Hindlimb muscle (tissue), 1 donor: ENCODE measurements at regions not wholly inside any gene's neighbourhood (a gene's known extent, or its start where the extent isn't known, plus 50 kb on each side); places are given as distances from the start of the nearest gene placed in this dataset.

Source experiments
- DNase-seq: peaks from one replicate; pipeline ENCODE4 v3.0.0-alpha.2; 2013

DNA sequence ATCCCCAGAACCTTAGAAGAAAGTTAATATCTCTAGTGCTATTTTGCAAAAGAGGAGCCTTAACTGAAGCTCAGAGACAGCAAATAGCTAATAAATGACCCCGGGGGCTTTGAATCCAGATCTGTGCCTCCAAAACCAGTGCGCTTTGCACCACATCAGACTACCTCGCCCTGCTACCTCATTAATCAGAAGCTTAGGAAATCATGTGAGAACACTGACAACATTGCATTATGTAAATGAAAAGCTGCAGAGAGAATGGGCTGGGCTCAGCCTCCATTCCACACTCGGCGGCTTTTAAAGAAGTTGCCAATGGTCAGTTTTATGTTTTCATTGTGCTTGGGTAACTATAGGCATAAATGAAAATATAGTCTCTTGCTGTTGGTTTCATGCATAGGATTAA, 54.0 kb upstream of the STMND1 start:
- DNase-seq = no peak

DNA sequence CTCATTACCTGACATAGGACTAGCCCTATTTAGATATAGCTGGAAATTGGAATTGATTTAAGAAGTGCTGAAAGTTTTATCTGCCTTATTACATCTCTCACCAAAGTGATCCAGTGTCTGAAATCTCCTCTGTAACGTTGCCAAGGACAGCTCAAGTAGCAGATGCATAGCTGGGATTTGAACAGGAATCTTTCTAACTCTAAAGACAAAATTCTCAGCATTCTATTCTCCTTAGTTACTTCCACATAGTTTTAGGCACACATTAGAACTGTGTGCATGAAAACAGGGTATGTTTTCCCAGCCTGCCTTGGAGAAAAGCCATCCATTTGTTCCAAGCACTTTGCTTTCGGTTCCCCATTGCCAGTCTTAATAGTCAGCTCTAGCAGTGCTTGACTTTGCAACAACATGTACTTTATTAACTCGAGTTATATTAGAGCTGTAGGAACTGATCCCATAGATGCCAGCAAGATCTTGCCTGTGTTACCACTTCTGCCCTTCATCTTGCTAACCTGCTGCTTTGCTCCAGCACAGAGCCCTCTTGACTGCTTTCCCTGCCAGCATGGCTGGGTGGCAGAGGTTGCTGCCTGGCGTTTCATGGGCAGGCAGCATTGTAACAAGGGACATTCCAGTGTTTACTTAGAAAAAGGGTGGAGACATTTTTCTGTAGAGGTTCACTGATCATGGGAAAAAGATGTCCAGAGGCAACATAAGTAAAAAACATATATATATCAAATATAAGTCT, 56.1 kb upstream of the STMND1 start:
- no peak for DNase-seq

DNA sequence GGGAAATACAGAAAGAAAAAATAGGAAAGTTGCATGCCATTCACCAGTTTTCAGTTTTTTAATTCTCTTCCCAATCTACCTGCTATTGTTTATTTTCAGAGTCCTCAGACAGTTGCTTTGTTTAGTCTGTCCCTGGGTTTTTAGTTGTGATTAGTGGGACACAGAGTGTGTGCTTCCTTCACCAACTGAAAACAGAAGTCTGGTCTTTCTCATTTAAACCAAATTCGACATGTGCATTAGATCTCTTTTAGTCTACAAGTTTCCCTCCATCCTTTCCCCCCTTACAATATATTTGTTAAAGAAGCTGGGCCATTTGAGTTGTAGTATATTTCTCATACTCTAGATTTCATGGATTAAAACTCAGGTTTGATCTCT, 58.7 kb upstream of the STMND1 start:
- no peak for DNase-seq

DNA sequence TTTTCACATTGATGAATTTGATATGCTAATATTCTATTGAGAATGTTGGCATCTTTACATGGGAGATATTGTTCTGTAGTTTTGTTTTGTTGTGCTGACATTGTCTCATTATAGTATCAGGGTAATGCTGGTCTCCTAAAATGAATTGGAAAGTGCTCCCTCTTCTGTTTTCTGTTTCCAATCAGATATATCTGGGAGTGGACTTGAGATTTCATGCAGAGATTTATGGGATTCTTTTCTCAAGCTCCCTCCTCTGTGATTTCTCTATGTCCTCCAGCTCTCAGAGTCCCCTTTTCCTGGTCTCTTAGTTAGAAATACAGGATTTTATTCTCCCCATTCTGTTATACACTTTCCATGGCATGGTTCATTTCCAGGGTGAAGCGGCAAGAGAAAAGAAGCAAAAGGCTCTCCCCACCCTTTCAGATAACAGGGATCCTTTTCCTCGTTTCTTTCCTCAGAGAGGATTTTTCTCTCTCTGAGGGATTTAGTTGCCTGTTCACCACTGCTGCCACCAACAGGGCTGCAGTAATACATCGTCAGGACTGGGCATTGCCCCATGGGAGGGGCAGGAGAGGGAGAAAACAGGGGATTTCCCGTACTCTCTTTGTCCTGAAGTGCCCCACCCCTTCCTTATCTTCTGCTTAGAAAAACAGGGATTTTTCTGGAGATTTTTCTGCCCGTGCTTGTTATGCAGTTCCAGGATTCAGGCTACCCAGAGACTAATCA, 59.3 kb upstream of the STMND1 start:
- DNase-seq = no peak

DNA sequence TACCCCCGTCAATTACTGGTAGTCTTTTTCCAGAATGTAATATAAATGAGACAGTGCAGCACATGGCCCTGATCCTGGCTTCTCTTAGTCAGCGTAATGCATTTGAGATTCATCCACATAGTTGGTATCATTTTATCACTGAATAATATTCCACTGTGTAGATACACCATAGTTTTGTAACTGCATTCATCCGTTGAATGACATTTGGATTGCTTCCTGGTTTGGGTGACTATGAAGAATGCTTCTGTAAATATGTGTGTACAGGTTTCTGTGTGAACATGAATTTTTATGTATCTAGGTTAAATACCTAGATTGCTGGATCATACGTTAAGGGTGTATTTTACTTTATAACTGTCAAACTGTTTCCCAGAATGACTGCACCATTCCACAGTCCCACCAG, 62.6 kb upstream of the STMND1 start:
- no peak for DNase-seq

DNA sequence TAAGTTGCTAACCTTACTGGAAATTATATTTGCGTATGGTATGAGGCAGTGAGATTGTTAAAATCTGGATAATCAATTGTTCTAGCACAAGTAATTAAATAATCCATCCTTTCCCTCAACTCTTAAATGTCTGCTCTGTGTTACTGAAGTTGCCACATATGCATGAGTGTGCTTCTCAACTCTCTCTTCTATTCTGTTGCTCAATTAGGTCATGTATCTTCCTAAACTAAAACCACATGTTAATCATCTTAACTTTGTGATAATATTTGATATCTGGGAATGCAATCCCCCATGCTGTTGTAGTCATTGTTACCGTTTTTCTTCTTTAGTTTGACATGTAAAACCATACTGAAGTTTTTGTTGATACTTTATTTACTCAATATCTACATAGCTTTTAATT, 63.5 kb upstream of the STMND1 start:
- DNase-seq = no peak

DNA sequence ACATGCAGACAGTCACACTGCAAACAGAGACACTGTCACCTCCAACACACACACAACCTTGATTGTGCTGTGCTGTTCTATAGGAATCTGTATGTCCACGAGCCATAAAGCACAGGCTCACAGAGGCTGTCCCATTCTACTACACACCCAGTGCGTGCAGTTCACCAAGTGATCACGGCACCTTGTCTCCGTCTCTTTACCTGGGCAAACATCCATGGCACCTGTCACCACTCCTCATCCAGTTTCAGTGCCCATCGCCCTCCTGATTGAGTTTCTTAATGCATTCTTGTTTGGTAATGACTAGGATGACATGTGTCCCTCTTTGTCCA, 65.8 kb upstream of the STMND1 start:
- DNase-seq = no peak

DNA sequence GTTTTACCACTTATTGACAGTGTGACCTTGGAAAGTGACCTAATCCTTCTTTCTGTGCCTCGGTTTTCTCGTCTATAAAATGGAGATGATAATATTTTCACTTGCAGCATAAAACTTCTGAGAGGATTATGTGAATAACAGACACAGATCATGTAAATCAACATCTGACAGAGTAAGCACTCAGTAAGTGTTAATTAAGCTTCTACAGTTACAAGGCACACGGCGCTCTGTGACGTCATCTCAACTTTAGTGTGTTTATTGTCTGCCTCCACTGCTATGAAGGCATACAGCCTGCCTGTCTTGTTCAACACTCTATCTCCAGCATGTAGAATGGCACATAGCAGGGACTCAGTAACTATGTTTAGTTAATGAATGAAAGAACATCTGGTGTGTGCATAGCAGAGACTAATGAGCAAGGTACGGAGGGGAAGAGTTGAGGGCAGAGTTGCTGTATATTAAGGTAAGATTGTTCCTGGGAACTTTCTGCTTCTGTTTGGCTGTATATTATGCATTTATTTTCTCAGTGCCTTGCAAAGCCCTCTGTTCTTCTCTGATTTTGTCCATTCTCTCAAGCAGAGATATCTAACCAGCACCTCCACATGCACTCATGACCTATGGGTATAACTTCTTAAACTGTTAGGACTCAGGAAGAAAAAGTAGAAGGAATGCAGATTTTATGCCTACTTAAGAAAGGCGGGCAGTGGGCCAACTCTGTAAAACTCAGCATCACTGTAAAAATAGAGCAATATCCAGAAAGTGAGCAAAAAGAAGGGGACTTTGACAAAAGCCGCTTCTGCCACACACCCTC, 66.4 kb upstream of the STMND1 start:
- DNase-seq = no peak

DNA sequence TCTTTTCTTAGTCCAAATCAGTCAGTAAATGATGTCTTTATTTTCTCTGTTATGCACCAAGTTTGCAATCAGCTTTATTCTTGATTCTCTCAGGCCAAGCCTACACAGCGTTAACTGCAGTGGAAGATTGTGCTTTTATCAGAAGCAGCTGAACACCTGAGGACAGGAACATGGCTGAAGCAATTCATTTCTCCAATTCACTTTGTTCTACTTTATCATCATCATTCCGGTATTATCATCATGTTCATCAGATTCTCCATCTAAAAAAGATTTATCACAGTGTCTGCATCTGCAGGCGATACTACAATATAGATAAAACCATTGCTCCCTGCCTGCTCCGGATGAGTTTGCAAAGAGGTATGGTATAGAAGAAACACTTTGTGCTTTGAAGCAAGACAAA, 68.1 kb upstream of the STMND1 start:
- DNase-seq = no peak

DNA sequence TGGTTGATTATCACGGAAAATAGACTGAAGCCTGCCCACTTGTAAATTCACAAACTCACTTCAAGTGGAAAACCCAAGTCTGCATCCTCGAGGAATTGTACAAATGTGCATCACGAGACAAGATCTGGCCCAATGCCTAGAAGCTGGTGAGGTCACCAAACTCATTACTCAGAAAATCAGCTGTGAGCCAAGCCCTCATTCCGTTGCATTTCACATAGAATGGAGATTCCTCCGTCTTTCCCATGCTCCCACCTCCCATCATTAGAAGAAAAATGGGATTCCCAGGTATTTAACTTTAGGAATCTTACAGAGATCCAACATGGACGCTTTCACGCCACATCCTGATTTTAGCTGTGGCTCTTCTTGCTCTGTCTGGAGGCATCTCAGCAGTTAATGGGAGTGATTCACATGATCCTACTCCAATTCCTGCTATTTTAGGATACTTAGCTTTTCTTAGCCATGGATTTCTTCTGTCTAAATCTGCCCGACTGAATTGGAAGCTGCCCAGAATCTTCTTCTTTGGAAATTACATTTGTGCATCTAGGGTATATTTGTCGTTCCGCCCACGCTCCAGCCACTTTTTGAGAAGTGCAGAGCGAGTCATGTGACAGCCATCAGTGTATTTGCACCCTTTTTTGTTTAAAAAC, 68.7 kb upstream of the STMND1 start:
- DNase-seq = peak; percentile 88

DNA sequence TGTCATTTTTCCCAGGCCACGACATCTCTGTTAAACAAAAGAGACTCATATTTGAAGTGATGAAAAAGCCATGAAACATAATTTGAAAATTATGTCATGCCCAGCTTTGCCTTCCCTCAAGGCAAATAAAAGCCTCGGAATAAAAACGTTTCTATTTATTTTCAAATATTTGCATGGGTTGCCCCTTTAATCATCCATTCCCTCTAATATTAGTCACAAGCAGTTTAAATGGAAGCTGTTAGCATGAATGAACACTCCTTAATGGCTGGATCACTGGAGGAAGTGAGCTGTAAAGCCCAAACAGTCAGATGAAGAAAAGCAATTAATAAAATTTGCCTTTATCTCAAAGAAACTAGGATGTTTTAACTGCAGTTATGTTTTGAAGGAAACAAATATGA, 69.3 kb upstream of the STMND1 start:
- DNase-seq = no peak

DNA sequence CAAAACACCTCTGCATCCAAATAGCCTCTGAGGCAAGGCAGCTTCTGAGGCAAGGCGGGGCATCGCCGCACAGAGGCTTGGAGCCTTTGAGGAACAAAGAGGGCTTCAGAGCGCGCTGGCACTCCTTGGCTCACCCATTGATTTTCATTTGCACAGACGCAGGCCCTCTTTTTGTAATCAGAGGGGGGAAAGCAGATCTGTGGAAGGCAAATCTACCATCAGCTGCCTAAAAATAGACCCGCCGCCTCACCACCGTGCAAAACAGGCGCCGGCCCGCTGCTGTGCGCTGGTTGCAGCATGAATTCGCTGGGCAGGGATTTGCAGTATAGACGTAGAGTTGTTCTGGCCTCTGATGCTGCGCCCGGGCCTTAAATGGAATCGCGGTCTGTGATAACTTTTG, 69.9 kb upstream of the STMND1 start:
- DNase-seq = no peak

DNA sequence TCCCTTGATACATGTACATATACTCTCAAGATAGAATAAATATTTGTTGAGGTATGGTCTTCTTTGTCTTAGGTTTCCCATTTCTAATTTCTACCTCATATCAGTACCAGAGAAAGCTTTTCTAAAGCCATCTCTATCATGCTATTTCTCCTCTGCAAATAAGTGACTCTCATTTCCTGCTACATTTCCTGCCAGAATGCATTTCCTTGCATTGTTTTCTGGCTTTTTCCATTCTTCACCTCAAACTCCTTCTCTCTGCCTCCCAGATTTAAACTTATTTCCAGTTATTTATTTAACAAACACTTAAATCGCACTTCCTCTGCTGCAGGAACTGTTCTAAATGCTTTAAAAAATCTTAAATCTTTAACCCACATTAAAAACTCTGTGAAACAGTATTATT, 74.4 kb upstream of the STMND1 start:
- DNase-seq = no peak

DNA sequence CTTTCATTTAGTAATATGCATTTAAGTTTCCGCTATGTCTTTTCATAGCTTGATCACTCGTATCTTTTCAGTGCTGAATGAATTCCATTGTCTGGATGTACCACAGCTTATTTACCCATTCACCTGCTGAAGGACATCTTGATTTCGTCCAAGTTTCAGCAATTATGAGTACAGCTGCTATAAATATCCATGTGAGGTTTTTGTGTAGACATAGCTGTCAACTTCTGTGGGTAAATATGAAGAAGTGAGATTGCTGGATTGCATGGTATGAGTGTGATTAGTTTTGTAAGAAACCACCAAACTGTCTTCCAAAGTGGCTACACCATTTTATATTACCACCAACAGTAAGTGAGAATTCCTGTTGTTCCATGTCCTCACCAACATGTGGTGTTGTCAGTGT, 79.2 kb upstream of the STMND1 start:
- DNase-seq = no peak

DNA sequence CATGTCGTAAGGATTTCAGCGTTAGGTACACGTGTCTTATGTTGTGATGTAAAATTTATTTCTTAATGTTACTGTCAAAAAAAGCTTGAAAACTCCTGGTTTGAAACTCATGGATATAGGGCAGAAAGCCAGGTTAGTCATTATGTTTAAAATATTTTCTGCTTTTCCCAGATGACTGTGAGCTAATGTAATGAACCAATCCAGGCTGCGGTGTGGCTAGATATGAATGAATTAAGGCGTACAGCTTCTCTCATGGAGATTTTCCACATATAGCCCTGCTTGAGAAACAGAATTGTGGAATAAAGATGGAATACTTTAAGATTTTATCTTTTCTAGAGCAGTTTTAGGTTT, 80.3 kb upstream of the STMND1 start:
- no peak for DNase-seq

DNA sequence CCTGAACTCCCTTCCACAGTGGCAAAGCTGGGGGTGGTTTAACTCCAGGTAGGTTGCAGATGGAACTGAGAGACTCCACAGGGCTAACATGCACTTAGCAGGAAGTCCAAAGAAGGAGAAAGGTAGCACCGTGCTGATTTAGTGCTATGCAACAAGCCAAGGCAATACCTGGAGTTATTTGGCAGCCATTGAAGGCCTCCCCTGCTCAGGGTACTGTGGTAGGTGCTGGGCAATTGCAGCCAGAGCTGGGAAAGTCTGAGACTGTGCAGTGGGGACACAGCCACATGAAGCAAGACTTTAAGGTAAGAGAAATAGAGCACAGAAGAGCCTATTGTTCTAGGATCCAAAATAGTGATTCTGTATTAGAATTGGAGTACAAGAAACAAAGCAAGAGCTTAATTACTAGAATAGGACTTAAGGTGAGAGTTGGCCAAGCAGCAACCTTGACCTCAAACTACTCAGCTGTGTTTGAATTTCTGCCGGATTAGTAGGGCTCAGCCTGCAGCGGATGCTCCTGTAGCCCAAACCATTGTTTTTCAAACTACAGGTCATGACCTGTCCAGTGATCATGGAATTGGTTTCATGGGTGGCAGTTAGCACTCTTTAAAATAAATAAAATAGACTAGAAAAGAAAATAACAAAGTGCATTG, 80.8 kb upstream of the STMND1 start:
- DNase-seq = no peak

DNA sequence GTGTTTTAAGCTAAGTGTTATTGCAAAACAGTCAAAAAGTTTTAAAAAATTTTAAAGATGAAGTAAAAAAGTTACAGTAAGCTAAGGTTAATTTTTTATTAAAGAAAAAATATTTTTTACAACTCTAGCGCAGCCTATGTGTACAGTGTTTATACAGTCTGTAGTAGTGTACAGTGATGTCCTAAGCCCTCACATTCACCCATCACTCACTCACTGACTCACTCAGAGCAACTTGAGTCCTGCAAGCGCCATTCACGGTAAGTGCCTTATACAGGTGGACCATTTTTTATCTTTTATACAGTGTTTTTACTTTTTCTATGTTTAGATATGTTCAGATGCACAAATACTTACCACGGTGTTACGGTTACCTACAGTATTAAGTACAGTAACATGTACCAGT, 83.4 kb upstream of the STMND1 start:
- no peak for DNase-seq

DNA sequence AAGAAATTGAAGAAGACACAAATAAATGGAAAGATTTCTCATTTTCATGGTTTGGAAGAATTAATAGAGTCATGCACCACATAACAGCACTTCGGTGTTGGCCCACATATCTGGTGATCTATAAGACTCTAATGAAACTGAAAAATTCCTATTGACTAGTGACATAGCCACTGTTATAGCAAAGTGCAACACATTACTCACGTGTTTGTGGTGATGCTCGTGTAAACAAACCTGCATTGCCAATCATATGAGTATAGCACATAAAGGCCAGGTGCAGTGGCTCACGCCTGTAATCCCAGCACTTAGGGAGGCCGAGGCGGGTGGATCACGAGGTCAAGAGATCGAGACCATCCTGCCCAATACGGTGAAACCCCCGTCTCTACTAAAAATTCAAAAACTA, 84.4 kb upstream of the STMND1 start:
- no peak for DNase-seq

DNA sequence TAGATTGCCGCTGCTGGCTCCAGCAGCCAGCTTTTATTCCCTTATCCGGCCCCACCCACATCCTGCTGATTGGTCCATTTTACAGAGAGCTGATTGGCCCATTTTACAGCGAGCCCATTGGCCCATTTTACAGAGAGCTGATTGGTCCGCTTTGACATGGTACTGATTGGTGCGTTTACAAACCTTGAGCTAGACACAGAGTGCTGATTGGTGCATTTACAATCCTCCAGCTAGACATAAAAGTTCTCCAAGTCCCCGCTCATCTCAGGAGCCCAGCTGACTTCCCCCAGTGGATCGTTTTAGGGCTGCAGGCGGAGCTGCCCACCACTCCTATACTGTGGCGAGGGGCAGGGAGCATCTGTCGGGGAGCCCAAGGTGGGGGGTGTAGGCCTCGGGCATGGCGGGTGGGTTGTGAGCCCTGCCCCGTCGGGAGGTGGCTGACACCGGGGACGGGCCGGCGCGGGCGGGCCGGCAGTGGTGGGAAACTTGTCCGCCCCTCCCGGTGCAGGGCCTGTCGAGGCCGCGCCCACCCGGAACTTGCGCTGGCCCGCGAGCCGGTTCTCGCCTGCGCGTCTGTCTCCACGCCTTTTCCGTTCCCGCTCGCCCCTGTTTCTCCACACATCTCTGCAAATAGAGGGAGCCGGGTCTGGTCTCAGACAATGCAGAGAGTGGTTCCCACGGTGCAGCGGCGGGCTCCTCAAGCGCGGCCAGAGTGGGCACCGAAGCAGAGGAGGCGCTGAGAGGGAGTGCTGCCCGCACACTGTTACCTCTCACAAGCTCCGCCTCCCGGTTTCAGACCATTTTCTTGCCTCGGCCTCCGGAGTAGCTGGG, 86.1 kb upstream of the STMND1 start:
- DNase-seq = peak; percentile 63

DNA sequence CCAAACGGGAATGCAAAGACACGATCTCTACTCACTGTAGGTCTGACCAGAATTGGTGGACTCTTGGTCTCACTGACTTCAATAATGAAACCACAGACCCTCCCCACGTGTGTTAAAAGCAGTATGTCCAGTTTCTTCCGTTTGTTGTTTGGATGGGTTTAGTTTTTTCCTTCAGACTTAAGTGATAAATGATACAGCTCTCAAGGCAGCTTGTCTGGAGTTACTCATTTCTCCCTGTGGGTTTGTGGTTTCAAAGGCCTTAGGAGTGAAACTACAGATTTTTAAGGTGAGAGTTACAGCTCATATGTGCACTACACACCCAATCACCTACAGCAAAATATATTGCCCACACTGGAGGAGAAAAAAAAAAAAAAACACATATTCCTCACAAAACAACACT, 86.7 kb upstream of the STMND1 start:
- no peak for DNase-seq

DNA sequence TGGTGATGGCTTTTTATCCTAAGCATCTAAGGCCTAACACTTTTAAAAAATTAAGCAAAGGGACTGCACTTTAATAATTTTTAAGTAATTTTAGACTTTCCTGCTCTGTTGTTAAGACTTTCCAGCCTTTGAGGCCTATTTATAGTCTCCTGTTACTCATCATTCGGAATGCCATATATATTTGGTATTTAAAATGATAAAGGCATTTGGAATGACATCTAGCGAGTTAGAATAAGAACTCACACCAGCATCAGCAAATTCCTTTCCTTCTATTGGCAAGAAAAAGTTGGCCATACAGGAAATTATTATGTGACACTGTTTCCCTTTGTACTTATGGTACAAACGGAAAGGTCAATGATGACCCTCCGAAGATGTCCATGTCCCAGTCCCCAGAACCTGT, 88.1 kb upstream of the STMND1 start:
- DNase-seq = no peak
